PC-9 (cell line): ENCODE measurements at regions not wholly inside any gene's neighbourhood (a gene's known extent, or its start where the extent isn't known, plus 50 kb on each side); places are given as distances from the start of the nearest gene placed in this dataset.

Experiments used
- CTCF ChIP-seq: fragments of 200-600 bp; sonication (generic); conservative IDR thresholded peaks from 2 replicates; pipeline ENCODE4 v1.6.1; 2017; ENCODE audit warnings: mixed run types, antibody characterized with exemption, mild to moderate bottlenecking, moderate library complexity
- EZH2 ChIP-seq: fragments of 200-600 bp; sonication (generic); IDR thresholded peaks from 2 replicates; pipeline ENCODE4 v1.8.0; 2017; ENCODE audit warnings: antibody characterized with exemption, low read depth

DNA sequence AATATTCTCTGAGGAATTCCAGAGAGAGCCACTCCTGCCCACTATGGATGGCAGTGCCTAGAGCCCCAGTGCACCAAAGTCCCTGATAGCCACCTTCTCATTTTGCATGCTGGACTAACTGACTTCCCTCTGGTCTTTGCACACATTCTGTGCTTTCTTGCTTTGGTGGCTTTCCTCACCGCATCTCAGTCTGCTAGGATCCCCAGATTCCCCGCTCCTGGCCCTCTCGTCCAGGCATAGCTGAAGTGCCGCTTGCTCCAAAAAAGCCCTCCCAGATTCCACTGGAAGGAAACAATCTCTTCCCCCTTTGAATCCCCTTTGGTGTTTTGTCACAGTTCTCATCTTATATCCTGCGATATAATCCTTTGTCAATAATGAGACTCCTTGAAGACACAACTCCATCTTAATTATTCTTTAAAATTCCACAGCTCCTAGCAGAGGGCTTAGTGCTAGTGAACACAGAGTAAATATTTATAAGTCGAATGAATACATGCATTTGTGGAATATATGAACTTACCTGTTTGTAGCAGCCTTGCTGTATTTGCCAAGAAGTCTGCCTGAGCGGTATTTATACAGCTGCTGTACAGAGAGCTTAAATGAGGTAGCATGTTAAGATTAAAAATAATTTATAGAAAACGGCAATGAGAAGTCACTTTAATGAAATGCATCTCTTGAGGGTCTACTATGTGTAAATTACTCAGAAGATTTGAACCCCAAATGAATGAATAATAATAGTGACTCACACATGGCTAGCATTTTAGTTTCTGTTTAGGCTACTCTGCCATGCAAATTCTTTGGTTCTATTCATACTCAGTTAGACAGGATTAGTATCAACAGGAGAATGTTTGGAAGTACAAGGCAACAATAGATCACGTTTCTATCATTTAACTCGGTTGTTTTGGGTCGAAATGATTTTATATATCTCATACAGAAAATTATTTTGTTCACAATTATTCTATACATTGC lies 421.9 kb upstream of the TENM3 start:
- no peak for TF ChIP-seq CTCF
- no peak for TF ChIP-seq EZH2
